ENCODE measurements at regions not wholly inside any gene's neighbourhood (a gene's known extent, or its start where the extent isn't known, plus 50 kb on each side); places are given as distances from the start of the nearest gene placed in this dataset.

GRCh38 chr3:117322866-117323265, 613.3 kb downstream of the TUSC7 start:
- no peak for DNase-seq

GRCh38 chr3:117346901-117347300, 637.3 kb downstream of the TUSC7 start:
- DNase-seq = no peak

- no peak for DNase-seq
Measured at GRCh38 chr3:117348884-117349283, 639.3 kb downstream of the TUSC7 start.

- DNase-seq = no peak
Measured at GRCh38 chr3:117349566-117349965, 640.0 kb downstream of the TUSC7 start.

- no peak for DNase-seq
Measured at GRCh38 chr3:117350371-117350770, 640.8 kb downstream of the TUSC7 start.

- DNase-seq = no peak
Measured at GRCh38 chr3:117355566-117355965, 646.0 kb downstream of the TUSC7 start.

- no peak for DNase-seq
Measured at GRCh38 chr3:117356091-117356705, 646.6 kb downstream of the TUSC7 start.

- DNase-seq = no peak
Measured at GRCh38 chr3:117358717-117359314, 649.2 kb downstream of the TUSC7 start.

GRCh38 chr3:117366574-117366973, 657.0 kb downstream of the TUSC7 start:
- DNase-seq = no peak

- DNase-seq = no peak
Measured at GRCh38 chr3:117367861-117368260, 658.3 kb downstream of the TUSC7 start.

- DNase-seq = no peak
Measured at GRCh38 chr3:117380631-117381030, 671.1 kb downstream of the TUSC7 start.

GRCh38 chr3:117393119-117393518, 683.5 kb downstream of the TUSC7 start:
- no peak for DNase-seq

- DNase-seq = no peak
Measured at GRCh38 chr3:117398141-117398899, 688.7 kb downstream of the TUSC7 start.

GRCh38 chr3:117399311-117400078, 689.9 kb downstream of the TUSC7 start:
- no peak for DNase-seq

- DNase-seq = no peak
Measured at GRCh38 chr3:117400303-117400702, 690.7 kb downstream of the TUSC7 start.

GRCh38 chr3:117404141-117404540, 694.6 kb downstream of the TUSC7 start:
- no peak for DNase-seq

- no peak for DNase-seq
Measured at GRCh38 chr3:117404730-117405129, 695.2 kb downstream of the TUSC7 start.

GRCh38 chr3:117405359-117405758, 695.8 kb downstream of the TUSC7 start:
- no peak for DNase-seq

GRCh38 chr3:117407317-117407716, 697.7 kb downstream of the TUSC7 start:
- no peak for DNase-seq

- DNase-seq = no peak
Measured at GRCh38 chr3:117408811-117409210, 699.2 kb downstream of the TUSC7 start.

- no peak for DNase-seq
Measured at GRCh38 chr3:117409256-117409655, 699.7 kb downstream of the TUSC7 start.

GRCh38 chr3:117409701-117410459, 700.3 kb downstream of the TUSC7 start:
- DNase-seq = no peak

GRCh38 chr3:117411971-117412370, 702.4 kb downstream of the TUSC7 start:
- no peak for DNase-seq

All from effector CD4-positive, alpha-beta T cell (primary cell).